Smooth muscle cell of the brain vasculature (primary cell): ENCODE measurements at regions not wholly inside any gene's neighbourhood (a gene's known extent, or its start where the extent isn't known, plus 50 kb on each side); places are given as distances from the start of the nearest gene placed in this dataset.

Source experiments
- DNase-seq: peaks from one replicate; pipeline ENCODE4 v3.0.0-alpha.2; 2012; ENCODE audit warnings: low read depth, low spot score

GRCh38 chr10:129258283-129258923 lies 208.6 kb upstream of the MGMT start:
- DNase-seq, result no peak

- DNase-seq, result no peak
Observed at GRCh38 chr10:129259128-129259815, 207.8 kb upstream of the MGMT start.

- no peak for DNase-seq
Observed at GRCh38 chr10:129272176-129272575, 194.9 kb upstream of the MGMT start.

GRCh38 chr10:129272866-129273650 lies 194.0 kb upstream of the MGMT start:
- no peak for DNase-seq

GRCh38 chr10:129273860-129274259 lies 193.2 kb upstream of the MGMT start:
- no peak for DNase-seq

GRCh38 chr10:129274748-129275474 lies 192.1 kb upstream of the MGMT start:
- no peak for DNase-seq

- DNase-seq, result no peak
Observed at GRCh38 chr10:129275886-129276285, 191.2 kb upstream of the MGMT start.

- DNase-seq, result no peak
Observed at GRCh38 chr10:129277084-129277483, 190.0 kb upstream of the MGMT start.

GRCh38 chr10:129277841-129278240 lies 189.2 kb upstream of the MGMT start:
- no peak for DNase-seq

- no peak for DNase-seq
Observed at GRCh38 chr10:129278686-129279085, 188.4 kb upstream of the MGMT start.

GRCh38 chr10:129279446-129280154 lies 187.4 kb upstream of the MGMT start:
- no peak for DNase-seq

GRCh38 chr10:129280155-129280502 lies 186.9 kb upstream of the MGMT start:
- no peak for DNase-seq

- no peak for DNase-seq
Observed at GRCh38 chr10:129280908-129281586, 186.0 kb upstream of the MGMT start.

GRCh38 chr10:129285459-129285858 lies 181.6 kb upstream of the MGMT start:
- DNase-seq, result no peak

- no peak for DNase-seq
Observed at GRCh38 chr10:129288999-129289584, 177.9 kb upstream of the MGMT start.

- DNase-seq, result no peak
Observed at GRCh38 chr10:129293991-129294700, 172.9 kb upstream of the MGMT start.

- DNase-seq, result no peak
Observed at GRCh38 chr10:129294944-129295343, 172.1 kb upstream of the MGMT start.

- no peak for DNase-seq
Observed at GRCh38 chr10:129305046-129305445, 162.0 kb upstream of the MGMT start.

- no peak for DNase-seq
Observed at GRCh38 chr10:129307141-129307540, 159.9 kb upstream of the MGMT start.
